CD4-positive, alpha-beta T cell (primary cell): ENCODE measurements at regions not wholly inside any gene's neighbourhood (a gene's known extent, or its start where the extent isn't known, plus 50 kb on each side); places are given as distances from the start of the nearest gene placed in this dataset.

Source experiments
- ATAC-seq: fragments of 200-7000 bp; cut with Tn5 transposase; one replicate; pipeline ENCODE4 v1.10.0; 2022; ENCODE audit warnings: mild to moderate bottlenecking; ENCODE audit not compliant: poor library complexity
- CTCF ChIA-PET: fragments of 350-600 bp; sonication (Branson Sonifier 250); formaldehyde crosslinking; loops from one replicate; lab custom pipeline; 2021; ENCODE audit warnings: antibody characterized with exemption, inconsistent platforms; lab: Charles Lee
- POLR2A ChIA-PET: fragments of 350-600 bp; sonication (Branson Sonifier 250); formaldehyde crosslinking; loops from one replicate; lab custom pipeline; 2021; ENCODE audit warnings: antibody characterized with exemption, inconsistent platforms; lab: Charles Lee
- DNase-seq, 14 experiments: peaks; one replicate each; pipeline ENCODE4 v3.0.0-alpha.2; 2013 to 2020; ENCODE audit warnings: mixed read lengths in 2 of 14
- H3K27ac ChIP-seq, 2 donors: one replicate each; pipeline versions ENCODE4 v1.5.1 to v1.7.0; 2013; ENCODE audit warnings: low read length in 2 of 2, low read depth in 1 of 2, mild to moderate bottlenecking in 1 of 2
- H3K27me3 ChIP-seq, 2 experiments: 1 replicate in 1 of 2; 2 replicates in 1 of 2; pipeline versions ENCODE4 v1.6.1 to v1.7.0; 2013; ENCODE audit warnings: low read length in 2 of 2, control low read depth in 1 of 2, mild to moderate bottlenecking in 1 of 2, moderate library complexity in 1 of 2; ENCODE audit not compliant: insufficient read depth in 2 of 2, control insufficient read depth in 1 of 2
- H3K36me3 ChIP-seq: one replicate; pipeline ENCODE4 v1.6.1; 2013; ENCODE audit warnings: low read length, control low read depth; ENCODE audit not compliant: insufficient read depth
- H3K4me1 ChIP-seq: one replicate; pipeline ENCODE4 v1.6.1; 2013; ENCODE audit warnings: low read length, control low read depth; ENCODE audit not compliant: insufficient read depth
- H3K4me3 ChIP-seq: one replicate; pipeline ENCODE4 v1.5.1; 2013; ENCODE audit warnings: mild to moderate bottlenecking, low read length, moderate library complexity
- H3K9me3 ChIP-seq, 2 experiments: 1 replicate in 1 of 2; 2 replicates in 1 of 2; pipeline versions ENCODE4 v1.6.1 to v1.7.0; 2013; ENCODE audit warnings: low read length in 2 of 2, mild to moderate bottlenecking in 2 of 2, control low read depth in 1 of 2, moderate library complexity in 1 of 2; ENCODE audit not compliant: control insufficient read depth in 1 of 2, insufficient read depth in 1 of 2
- H3K27ac Mint-ChIP-seq: one replicate; pipeline ENCODE4 v1.8.0; 2020; ENCODE audit warnings: mixed read lengths
- H3K27me3 Mint-ChIP-seq: one replicate; pipeline ENCODE4 v1.8.0; 2021; ENCODE audit warnings: mixed read lengths
- H3K36me3 Mint-ChIP-seq: one replicate; pipeline ENCODE4 v1.8.0; 2021; ENCODE audit warnings: low read depth, mixed read lengths
- H3K4me1 Mint-ChIP-seq: one replicate; pipeline ENCODE4 v1.8.0; 2021; ENCODE audit warnings: low read depth, mixed read lengths
- H3K4me3 Mint-ChIP-seq: one replicate; pipeline ENCODE4 v1.8.0; 2020; ENCODE audit warnings: mild to moderate bottlenecking, mixed read lengths
- H3K9me3 Mint-ChIP-seq: one replicate; pipeline ENCODE4 v1.8.0; 2020; ENCODE audit warnings: mixed read lengths
- CTCF ChIP-seq: fragments of 200-600 bp; IDR thresholded peaks from one replicate; pipeline ENCODE4 v1.8.0; 2022; ENCODE audit warnings: antibody characterized with exemption, mild to moderate bottlenecking
- intact Hi-C, 2 experiments: fragments of 100-400 bp; cut with DNase I in 1 of 2; cut with micrococcal nuclease in 1 of 2; formaldehyde crosslinking; loops; one replicate each; pipeline versions ENCODE4 v1.15.1 to v1.9.0; 2023 to 2025; cut with DNase I, micrococcal nuclease

- ATAC-seq (no peak), DNase-seq (no peak)
- no peak for TF ChIP-seq CTCF
- no peaks in the 10 kb centered on the region for H3K9me3 ChIP-seq
- H3K4me1 ChIP-seq, result no peaks in the 10 kb centered on the region
- peaks cover 0 to 4% of the 10 kb centered on the region in 2 experiments for H3K27me3 ChIP-seq
- Mint-ChIP-seq H3K27me3 (no peaks in the 10 kb centered on the region), H3K4me1 (no peaks in the 10 kb centered on the region), H3K36me3 (no peaks in the 10 kb centered on the region), H3K9me3 (no peaks in the 10 kb centered on the region), H3K27ac (no peak overlapping the region), H3K4me3 (no peak overlapping the region)
- H3K36me3 ChIP-seq, result no peaks in the 10 kb centered on the region
- no peak overlapping the region for H3K27ac ChIP-seq
- no peak overlapping the region for H3K4me3 ChIP-seq
- CTCF ChIA-PET, result no interaction called here
- POLR2A ChIA-PET, result no interaction called here
- intact Hi-C loops, result no loop called here
Observed at GRCh38 chr2:180150606-180151005, 143.5 kb upstream of the CWC22 start.

GRCh38 chr2:180146541-180146940 lies 139.4 kb upstream of the CWC22 start:
- intact Hi-C loops, result no loop called here
- Histone ChIP-seq H3K36me3 (no peaks in the 10 kb centered on the region), H3K4me3 (no peak overlapping the region), H3K27ac (no peak overlapping the region), H3K4me1 (no peaks in the 10 kb centered on the region), H3K9me3 (no peaks in the 10 kb centered on the region), H3K27me3 (peaks cover 0 to 4% of the 10 kb centered on the region in 2 experiments)
- ChIA-PET POLR2A (interaction anchor here (0.5 kb wide), 1 partner anchor 763 kb away, joined by 3 read pairs; no protein-coding TSS in a partner anchor), CTCF (no interaction called here)
- H3K4me3 Mint-ChIP-seq, result no peak overlapping the region
- H3K36me3 Mint-ChIP-seq, result no peaks in the 10 kb centered on the region
- DNase-seq (no peak), ATAC-seq (no peak)
- H3K4me1 Mint-ChIP-seq, result no peaks in the 10 kb centered on the region
- peaks cover 5% of the 10 kb centered on the region for H3K27me3 Mint-ChIP-seq
- no peak overlapping the region for H3K27ac Mint-ChIP-seq
- TF ChIP-seq CTCF, result no peak
- no peaks in the 10 kb centered on the region for H3K9me3 Mint-ChIP-seq

GRCh38 chr2:180146114-180146513 lies 139.0 kb upstream of the CWC22 start:
- intact Hi-C loops, result no loop called here
- CTCF ChIA-PET, result no interaction called here
- Histone ChIP-seq H3K4me3 (no peak overlapping the region), H3K4me1 (no peaks in the 10 kb centered on the region), H3K9me3 (no peaks in the 10 kb centered on the region), H3K27me3 (peaks cover 0 to 4% of the 10 kb centered on the region in 2 experiments), H3K27ac (no peak overlapping the region), H3K36me3 (no peaks in the 10 kb centered on the region)
- POLR2A ChIA-PET, result no interaction called here
- H3K4me3 Mint-ChIP-seq, result no peak overlapping the region
- ATAC-seq (no peak), DNase-seq (no peak)
- no peak for TF ChIP-seq CTCF
- peaks cover 5% of the 10 kb centered on the region for H3K27me3 Mint-ChIP-seq
- no peaks in the 10 kb centered on the region for H3K4me1 Mint-ChIP-seq
- no peak overlapping the region for H3K27ac Mint-ChIP-seq
- no peaks in the 10 kb centered on the region for H3K36me3 Mint-ChIP-seq
- H3K9me3 Mint-ChIP-seq, result no peaks in the 10 kb centered on the region
